ENCODE measurements at regions not wholly inside any gene's neighbourhood (a gene's known extent, or its start where the extent isn't known, plus 50 kb on each side); places are given as distances from the start of the nearest gene placed in this dataset.

- ATAC-seq (ENCODE audit: low read depth) (no peak), DNase-seq (no peak)
- Histone ChIP-seq H3K9ac (ENCODE audit: low read depth, low read length) (no peak overlapping the region), H3K9me3 (ENCODE audit: control insufficient read depth, insufficient read depth, low read length) (peaks cover 24% of the 10 kb centered on the region; the same call in 1 of the 2 replicates), H3K18ac (ENCODE audit: low read depth, low read length) (no peak overlapping the region), H3K9me1 (ENCODE audit: insufficient read depth, low read length) (no peaks in the 10 kb centered on the region), H4K20me1 (ENCODE audit: insufficient read depth, low read length) (no peaks in the 10 kb centered on the region), H3K4me2 (ENCODE audit: low read depth, low read length) (no peak overlapping the region), H4K5ac (ENCODE audit: low read depth, low read length) (no peak overlapping the region), H3K27ac (ENCODE audit: insufficient read depth, low read length) (no peak overlapping the region), H3K27me3 (ENCODE audit: control insufficient read depth, insufficient read depth, low read length) (no peaks in the 10 kb centered on the region), H3K4ac (ENCODE audit: low read depth, low read length) (no peak overlapping the region), H3K23ac (ENCODE audit: low read depth, low read length) (no peak overlapping the region), H3K14ac (replicated peaks; ENCODE audit: low read depth, low read length) (no peak overlapping the region), H3K4me3 (ENCODE audit: insufficient read depth, low read depth, low read length) (no peak overlapping the region), H2AK5ac (ENCODE audit: low read depth, low read length) (no peak overlapping the region), H2BK20ac (ENCODE audit: low read depth, low read length) (no peak overlapping the region), H2AFZ (replicated peaks; ENCODE audit: low read length, poor library complexity) (no peak overlapping the region), H3K36me3 (ENCODE audit: control insufficient read depth, insufficient read depth, low read length) (no peaks in the 10 kb centered on the region), H3K4me1 (ENCODE audit: control insufficient read depth, insufficient read depth, low read length) (no peaks in the 10 kb centered on the region), H3K79me1 (ENCODE audit: low read depth in 1 of 2, low read length in 2 of 2) (no peaks in the 10 kb centered on the region), H4K8ac (ENCODE audit: low read depth in 2 of 2, low read length in 2 of 2) (no peak overlapping the region), H2BK120ac (ENCODE audit: low read depth, low read length) (no peak overlapping the region), H2BK5ac (ENCODE audit: low read depth, low read length, poor library complexity, severe bottlenecking) (no peak overlapping the region), H2BK15ac (ENCODE audit: low read depth, low read length) (no peak overlapping the region), H4K91ac (ENCODE audit: insufficient read depth, low read depth, low read length) (no peak overlapping the region), H3K56ac (ENCODE audit: extremely low read depth, insufficient read depth, low read length) (no peak overlapping the region), H2AK9ac (replicated peaks; ENCODE audit: low read depth, low read length, poor library complexity) (no peak overlapping the region)
- no CpG with 5 or more reads among the region's 6 CpGs for WGBS, 2 experiments (ENCODE audit: extremely low coverage in 2 of 2, insufficient read length in 1 of 2)
- dilution Hi-C loops (cut with HindIII; ENCODE audit: low sequenced_read_pairs, unreplicated experiment): no loop called here
- TF ChIP-seq MAFK (IDR thresholded peaks at IDR 0.05; ENCODE audit: low read depth, low read length) (no peak), CTCF (conservative IDR thresholded peaks at IDR 0.05; ENCODE audit: low read depth, low read length) (no peak), CEBPB (IDR thresholded peaks at IDR 0.05; ENCODE audit: low read depth, low read length) (no peak), BHLHE40 (IDR thresholded peaks at IDR 0.05; ENCODE audit: low read depth, low read length) (no peak), NFE2L2 (IDR thresholded peaks at IDR 0.05; ENCODE audit: low read depth, low read length) (no peak), CHD1 (IDR thresholded peaks at IDR 0.05; ENCODE audit: low read depth, low read length) (no peak), RFX5 (IDR thresholded peaks at IDR 0.05; ENCODE audit: low read depth, low read length) (no peak), POLR2A (IDR thresholded peaks at IDR 0.05; ENCODE audit: low read depth, low read length) (no peak), FOS (IDR thresholded peaks at IDR 0.05; ENCODE audit: low read depth, low read length) (no peak), USF2 (IDR thresholded peaks at IDR 0.05; ENCODE audit: low read depth, low read length) (no peak), SMC3 (IDR thresholded peaks at IDR 0.05; ENCODE audit: low read depth, low read length) (no peak), MAZ (IDR thresholded peaks at IDR 0.05; ENCODE audit: borderline replicate concordance, low read depth, low read length) (no peak)
- in situ Hi-C loops (cut with MboI; ENCODE audit: low sequenced_read_pairs): no loop called here
- ChIA-PET CTCF (interaction anchor here (0.6 kb wide), 1 partner anchor 10 kb away, joined by 4 read pairs; no protein-coding TSS in a partner anchor), POLR2A (ENCODE audit: unreplicated experiment) (no interaction called here)
- BruUV-seq (replicated peaks): no TSS peak
- intact Hi-C loops (cut with micrococcal nuclease): no loop called here
These were observed 787.9 kb upstream of the EEF2KMT start for GRCh38 chr16:5885521-5885920.
